HG02870 (cell line): ENCODE measurements at regions not wholly inside any gene's neighbourhood (a gene's known extent, or its start where the extent isn't known, plus 50 kb on each side); places are given as distances from the start of the nearest gene placed in this dataset.

Experiments
- ATAC-seq: cut with Tn5 transposase; IDR thresholded peaks from one replicate; pipeline ENCODE4 v1.9.1; 2021; ENCODE audit warnings: mild to moderate bottlenecking, moderate library complexity; ENCODE audit not compliant: unreplicated experiment

DNA sequence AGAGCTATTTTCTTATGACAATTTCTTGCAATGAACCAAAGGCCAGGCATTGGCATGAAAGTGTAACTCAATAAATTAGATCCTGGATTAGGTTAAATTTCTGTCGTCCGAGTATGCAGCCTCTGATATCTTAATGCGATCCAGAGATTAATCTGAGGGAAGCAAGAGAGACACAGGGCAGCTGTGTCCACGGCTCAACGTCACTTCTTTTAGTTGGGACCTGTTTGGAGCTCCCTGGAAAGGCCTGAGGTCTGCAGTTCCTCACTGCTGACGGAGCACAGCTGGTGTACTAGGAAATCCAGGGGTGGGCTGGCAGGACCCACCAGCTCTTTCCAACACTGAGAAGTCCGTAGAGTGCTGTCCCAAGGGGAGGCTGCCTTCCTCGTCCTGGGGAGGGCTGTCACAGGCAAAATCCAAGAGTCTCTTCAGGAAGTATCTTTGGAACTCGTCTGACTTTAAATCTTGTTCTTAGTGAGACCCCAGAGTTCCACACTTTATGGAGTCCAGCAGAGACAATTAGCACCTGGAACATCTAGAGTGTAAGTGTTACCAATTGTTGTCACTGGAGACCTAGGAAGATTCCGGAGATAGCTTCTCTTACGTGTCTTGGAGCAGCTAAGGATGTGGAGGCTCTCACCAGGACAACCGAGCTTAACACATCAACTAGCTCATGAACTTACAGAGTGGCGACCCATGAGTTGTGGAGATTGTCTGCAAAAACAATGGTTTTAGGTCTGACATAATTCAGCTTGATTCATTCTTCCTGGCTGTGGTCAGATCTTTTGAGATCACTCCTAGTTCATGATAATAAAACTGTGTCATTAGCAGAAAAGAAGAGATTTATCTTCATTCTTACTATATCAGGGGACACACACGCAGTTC, 173.7 kb downstream of the ACKR3 start:
- no peak for ATAC-seq

DNA sequence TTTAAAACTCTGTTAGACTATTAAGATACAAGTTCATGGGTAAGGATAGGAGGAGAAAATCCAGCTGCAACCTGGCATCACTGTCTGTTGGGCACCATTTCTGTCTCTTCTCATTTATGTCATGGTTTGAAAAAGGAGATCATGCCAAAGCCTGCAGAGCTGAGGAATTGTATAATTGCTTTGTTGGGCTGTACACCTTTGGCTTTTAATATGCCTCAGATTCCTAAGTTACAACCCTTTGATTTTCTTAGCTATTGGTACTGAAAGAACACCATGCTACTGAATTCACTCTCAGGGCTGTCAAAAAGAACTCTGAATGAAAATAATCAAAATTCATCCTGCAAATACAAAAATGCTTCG, 174.3 kb downstream of the ACKR3 start:
- ATAC-seq, result no peak

DNA sequence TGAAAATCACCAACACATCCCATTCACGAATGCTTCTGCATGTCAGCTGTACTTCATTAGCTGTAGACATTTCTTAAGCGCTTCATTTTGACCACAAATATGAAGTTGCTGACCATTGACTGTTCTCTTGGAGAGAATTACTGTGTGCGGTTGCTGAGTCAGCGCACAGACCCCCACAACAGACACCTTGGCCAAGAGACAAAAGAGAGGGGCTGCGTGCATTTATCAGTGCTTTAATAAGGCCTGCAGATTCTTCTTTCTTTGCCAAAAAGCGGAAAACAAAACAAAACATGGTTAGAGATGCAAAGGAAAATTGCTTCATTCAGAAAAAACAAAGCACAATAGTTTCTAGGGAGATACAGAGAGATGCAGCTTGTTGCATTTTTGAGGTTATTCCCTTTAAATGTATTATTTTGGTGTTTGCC, 174.7 kb downstream of the ACKR3 start:
- no peak for ATAC-seq

DNA sequence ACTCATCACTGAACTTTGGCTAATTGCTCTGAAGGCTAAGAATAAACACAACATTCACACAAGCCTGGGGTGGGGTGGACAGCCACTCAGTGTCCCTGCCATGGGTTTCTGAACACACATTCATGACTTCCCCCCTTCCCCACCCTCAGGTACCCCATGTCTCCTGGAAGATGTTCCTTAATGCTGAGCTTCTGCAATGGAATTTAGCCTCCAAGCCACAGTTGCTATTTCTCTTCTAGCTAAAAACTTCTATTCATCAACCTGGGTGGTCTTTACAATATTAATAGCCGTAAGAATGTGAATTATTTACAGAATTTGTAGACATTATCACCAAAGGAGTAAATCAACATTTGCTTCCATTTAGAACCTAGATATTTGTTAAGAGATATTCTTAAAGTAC, 175.1 kb downstream of the ACKR3 start:
- no peak for ATAC-seq

DNA sequence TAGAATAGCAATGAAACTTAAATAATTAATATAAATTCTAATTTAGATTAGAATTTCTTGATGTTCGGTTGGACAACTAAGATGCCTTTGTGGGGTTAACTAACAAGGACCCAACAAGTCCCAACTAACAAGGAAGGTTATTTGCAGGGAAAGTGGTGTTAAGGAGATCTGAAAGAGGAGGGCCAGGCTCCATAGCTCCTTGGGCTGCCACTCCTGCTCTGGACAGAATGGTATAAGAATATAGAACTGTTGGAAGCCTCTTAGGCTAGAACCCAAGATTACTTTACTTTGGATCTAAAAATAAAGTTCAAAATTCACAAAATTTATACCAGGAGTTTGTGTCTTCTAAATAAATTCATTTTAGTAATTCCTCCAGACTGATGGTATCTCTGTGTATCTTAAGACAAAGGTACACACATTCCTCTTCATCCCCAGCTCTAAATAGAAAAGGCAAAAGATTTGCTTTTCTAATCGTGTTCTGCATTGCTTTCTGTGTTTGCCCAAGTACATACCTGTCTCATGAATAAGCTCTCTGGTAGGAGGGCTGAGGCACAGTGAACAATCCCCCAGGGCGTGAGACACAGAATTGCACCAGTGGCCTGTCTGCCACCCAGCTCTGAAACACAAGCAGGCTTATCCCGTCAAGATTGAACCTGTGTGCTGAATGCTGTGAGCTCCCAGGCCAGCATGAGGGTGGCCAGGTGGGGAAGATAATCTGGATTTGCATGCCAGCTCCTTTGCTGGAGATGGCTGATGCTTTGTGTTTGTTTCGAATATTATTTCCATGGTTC, 176.0 kb downstream of the ACKR3 start:
- ATAC-seq, result no peak

DNA sequence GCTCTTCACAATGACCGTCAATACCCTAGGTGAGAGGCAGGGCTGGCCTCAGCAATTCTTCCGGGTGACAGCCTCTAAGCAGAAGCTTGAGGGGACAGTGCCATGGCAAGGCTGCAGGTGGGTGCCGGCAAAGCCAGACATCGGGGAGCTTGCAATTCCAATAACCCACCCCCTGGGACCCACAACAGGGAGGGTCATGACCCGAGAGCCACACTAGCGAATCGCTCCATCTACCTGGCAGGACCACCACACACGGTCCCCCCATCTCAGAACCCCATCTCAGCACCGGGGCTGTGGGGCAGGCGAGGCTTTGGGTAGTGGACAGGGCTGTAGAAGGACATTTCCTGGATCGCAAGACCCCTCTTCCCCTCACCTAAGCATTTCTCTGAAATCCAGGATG, 177.2 kb downstream of the ACKR3 start:
- ATAC-seq, result no peak

DNA sequence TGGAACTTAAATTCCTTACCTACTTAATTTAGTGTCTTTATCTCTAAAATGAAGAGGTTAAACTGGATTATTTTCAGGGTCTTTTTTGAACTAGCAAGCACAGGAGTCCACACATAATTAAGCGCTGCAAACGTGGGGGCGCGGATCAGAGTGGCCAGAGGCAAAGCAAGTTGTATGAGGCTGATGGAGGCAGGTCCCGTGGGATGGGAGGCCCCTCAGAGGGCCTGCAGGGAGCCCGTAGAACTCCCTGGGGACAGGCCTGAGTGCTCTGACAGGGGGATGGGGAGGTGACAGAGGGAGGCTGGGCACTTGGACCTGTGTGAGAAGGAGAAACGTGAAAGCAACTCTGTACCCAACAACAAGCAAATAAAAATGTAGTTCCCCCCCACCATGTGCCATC, 177.8 kb downstream of the ACKR3 start:
- ATAC-seq, result no peak

DNA sequence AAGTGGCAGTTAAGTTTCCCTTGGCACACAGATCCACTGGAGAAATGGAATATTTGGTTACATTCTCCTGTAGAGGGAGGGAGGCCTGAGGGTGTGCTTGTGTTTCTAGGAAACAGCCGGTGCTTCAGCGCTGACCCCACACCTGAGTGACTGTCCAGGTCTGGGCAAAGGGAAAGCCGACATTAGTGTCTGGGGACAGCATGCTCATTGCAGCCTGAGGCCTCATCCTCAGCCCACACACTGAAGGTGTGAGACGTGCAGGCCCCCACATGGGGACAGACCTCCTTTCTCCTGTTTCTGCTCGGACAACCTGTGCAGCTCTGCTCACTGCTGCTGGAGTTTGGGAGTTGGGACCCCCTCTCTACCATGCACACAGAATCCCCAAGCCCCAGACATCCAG, 178.3 kb downstream of the ACKR3 start:
- no peak for ATAC-seq

DNA sequence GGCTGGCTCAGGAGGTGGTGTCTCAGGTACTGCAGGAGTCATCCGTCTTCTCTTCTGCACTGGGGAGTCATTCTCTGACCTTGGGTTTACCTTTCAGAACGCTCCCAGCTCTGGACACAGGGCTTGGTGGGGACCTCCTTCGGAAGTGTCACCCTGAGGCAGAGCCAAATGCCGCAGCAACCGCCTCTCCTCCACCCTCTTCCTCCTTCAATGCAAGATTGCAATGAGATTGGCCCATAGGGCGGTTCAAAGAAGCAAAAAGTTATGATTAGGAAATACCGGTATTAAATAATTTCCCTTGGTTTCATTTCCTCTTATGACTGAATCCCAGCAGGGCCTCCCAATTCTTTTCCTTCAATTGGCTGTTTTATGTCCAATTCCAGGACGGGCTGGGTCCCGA, 178.8 kb downstream of the ACKR3 start:
- no peak for ATAC-seq

DNA sequence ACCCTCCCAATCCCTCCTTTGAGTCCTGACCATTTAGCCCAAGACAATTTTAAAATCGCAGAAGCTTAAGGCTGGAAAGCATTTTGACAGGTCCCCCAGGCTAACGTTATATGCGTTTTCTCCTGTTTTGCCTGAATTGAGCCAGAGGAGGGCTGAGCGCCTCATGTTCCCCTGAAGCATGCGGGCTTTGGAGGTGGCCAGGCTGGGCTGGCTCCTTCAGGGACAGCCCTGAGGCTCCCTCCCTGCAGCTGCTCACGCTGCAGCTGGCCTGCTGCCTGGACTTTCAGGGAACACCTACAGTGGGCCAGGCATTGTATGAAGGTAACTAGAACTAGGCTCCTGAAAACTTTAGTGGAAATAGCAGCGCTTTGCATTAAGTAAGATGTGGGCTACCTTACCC, 179.2 kb downstream of the ACKR3 start:
- ATAC-seq, result no peak

DNA sequence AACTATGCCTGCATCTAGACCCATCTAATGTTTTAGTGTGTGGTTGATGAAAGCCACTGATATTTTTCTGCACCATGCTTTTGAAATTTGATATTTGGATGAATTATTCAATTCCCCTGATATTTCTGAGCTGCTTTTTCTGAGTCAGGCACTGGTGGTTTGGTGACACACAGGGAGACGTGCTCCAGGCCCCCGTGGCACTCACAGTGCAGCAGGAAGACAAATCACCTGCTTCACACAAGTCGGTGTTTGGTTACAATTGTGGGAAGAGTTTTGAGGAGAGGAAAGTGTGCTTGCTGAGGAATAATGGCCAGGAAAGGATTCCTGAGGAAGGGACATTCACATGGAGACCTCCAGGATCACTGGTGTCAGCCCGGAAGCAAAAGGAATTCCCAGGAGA, 179.7 kb downstream of the ACKR3 start:
- ATAC-seq, result no peak

DNA sequence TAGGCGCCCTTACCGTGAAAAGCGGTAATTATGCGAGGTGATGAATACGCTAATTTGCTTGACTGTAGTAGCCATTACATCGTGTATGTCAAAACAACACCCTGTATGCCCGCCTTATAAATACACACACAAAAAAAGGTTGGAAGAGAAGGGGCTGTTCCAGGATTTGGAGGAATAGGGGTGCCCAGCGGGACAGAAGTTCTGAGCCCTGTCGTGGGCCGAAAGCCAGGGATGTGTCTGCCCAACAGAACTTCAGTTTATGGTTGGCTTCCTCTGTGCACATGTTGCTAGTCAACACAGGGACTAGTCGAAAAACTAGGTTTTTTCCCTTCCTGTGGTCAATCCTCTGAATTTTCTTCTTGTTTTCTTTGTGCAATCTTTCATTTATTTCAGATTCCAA, 182.5 kb downstream of the ACKR3 start:
- no peak for ATAC-seq

DNA sequence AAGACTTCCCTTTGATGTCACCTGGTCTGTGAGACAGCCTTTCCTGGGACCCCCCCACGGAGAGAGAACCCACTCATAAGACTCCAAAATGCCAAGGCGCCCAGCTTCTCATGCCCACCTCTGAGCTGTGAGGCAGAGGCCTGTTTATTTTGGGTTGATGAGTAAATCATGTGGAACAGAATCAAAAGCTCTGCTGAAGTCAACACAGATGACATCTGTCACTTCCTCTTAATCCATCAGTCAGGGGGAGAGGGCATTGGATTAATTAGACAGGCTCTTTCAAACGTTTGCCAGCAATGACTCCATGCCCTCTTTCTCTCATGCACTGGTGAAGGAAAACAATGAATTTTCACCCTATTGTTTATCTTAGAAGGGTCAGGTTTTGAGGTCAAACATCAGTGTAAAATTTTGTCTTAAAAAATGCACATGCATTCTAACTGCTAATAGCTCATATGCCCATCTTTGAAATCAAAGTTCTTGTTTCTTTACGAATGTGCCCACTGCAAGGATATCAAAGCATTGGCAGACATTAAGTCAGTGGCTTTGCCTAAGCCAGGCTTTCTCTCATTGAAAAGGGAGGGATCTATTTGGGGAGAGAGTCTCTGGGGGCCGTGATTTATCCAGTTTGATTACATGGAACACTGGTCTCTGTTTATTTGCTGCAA, 184.1 kb downstream of the ACKR3 start:
- ATAC-seq, result no peak

DNA sequence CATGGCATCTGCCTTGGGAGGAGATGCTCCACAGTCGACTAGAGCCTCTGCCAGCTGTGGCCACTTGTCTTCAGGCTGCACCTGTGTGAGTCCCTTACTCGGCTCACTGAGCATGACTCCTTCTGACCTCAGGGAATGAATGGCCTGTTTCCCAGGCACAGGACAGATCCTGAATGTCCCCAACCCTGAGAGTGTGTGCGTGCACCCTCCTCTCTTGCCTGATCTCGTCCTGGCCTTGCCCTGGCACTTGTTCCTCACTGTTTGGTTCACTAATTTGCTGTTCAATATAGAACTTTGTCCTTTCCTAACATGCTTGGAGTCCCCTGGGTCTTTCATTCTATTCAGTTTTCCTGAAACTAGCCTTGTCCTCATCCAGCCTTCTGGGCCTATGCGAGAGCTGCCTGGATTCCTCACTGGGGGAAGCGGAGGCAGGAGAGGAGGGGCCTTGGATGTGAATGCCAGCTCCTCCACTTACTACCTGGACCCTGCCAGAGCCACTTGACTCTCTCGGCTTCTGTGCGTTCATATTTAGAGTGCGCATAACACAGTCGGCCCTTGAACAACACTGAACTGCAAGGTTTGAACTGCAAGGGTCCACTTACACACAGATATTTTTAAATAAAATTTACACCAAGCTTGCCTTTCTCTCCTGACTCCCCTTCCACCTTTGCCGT, 184.8 kb downstream of the ACKR3 start:
- no peak for ATAC-seq

DNA sequence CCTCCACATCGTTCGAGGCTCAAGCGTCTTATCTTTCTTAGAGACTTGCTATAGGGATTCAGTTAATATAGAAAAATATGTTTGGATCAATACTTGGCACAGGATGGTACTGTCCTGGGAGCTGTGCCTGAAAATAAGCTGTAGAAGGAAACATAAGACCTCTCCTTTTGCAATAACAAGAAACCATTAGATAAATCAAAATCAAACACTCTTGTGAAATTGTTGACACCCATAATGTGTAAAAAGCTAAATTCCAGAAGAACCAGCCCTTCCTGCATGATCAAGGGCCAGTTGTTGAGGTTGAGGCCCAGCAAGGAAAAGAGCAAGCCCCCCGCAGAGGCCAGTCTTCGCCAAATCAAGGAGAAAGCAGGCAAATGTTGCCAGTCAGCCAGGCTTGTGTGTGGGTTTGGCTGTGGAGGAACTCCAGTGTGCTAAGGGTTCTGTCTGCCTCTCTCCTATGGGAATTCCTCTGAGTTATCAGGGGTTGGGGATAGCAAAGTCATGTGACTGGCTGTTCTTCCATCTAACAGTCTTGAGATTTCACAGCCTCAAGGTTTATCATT, 185.7 kb downstream of the ACKR3 start:
- ATAC-seq, result no peak

DNA sequence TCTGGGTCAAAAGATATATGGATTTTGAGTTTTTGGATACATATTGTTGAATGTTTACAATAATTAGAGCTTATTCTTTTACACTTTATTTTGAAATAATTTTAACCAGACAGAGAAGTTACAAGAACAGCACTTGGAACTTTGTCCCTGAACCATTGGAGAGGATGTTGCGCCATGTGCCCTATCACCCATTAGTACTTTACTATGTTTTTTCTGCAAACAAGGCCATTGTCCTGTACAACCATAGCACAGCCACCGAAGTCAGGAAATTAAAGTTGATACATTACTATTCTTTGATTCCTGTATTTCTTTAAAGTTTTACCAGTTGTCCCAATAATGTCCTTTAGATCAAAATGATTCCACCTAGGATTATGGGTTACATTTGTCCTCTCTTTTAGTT, 188.8 kb downstream of the ACKR3 start:
- no peak for ATAC-seq

DNA sequence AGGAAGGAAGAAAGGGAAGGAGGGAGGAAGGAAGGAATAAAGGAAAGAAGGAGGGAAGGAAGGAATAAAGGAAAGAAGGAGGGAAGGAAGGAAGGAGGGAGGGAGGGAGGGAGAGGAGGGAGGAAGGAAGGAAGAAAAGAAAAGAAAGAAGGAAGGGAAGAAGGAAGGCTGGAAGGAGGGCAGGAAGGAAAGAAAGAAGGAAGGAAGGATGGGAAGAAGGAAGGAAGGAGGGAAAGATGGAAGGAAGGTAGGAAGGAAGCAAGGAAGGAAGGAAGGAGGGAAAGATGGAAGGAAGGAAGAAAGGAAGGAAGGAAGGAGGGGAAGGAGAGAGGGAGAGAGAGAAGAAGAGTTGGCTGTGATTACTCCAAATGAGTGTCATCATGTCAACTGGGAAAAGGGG, 190.6 kb downstream of the ACKR3 start:
- ATAC-seq, result no peak

DNA sequence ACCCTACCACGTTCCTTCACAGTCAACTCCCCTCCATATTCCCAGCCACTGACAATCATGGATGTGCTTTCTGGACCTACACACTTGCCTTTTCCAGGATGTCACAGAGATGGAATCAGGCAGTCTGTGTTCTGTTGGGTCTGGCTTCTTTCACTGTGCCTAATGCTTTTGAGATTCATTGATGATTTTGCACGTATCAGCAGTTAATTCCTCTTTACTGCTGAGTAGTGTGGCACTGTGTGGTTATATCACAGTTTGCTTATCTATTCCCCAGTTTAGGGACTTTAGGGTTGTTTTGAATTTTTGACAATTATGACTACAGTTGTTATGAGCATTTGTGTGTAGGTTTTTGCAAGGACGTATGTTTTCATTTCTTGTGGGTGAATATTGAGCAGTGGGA, 191.7 kb downstream of the ACKR3 start:
- ATAC-seq, result no peak

DNA sequence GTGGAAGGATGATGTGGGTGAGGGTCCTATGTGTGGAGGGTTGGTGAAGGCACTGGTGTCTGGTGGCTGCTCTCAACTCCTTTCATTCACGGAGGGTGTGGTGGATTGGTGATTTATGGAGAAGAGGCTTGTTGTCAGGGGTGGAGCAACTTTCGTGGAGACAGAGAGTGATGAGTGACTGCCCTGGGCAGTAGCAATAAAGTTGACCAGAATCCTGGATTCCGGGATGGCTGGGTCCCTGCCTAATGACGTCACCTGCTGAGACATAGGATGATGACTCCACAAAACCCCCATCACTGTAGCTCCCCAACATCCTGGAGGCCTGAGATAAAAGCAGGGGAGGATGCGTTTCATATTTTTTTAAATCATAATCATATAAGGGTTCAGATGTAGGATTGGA, 193.0 kb downstream of the ACKR3 start:
- ATAC-seq, result no peak

DNA sequence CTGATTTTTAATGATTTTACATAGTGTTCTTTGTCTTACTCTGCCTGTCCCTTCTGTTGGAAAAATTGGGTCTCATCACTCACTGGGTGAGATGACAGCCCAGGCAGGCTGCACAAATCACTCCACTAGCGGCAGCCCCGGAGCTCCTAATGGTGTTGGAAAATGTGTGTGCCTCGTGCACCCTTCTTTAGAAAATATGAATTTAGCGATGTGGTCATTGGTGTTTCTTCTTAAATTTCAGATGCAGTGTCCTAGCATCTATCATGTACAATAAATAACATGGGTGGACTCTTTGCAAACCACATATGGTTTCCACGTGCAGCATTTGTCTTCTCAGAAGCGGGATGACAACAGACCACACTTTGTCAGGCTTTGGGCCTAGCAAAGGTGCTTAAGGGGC, 194.2 kb downstream of the ACKR3 start:
- ATAC-seq, result no peak

DNA sequence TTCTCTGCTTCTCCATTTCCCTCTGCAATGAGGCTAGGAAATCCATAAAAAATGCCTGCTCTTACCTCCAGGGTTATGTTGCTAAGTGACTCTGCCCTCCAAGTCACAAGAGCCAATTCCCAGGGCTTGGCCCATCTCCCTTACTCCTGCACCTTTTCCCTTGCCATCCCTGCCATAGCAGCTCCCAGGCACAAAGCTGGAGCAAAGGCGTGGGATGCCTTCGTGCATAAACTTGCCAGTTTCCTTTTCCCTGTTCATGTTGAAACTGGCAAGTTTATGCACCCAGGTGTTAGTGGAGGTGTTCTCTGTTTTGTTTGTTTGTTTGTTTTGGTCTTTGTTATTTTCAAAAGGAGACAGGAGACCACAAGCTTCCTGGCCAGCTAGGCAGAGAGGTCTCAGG, 195.1 kb downstream of the ACKR3 start:
- ATAC-seq, result no peak
